H1 (cell line): ENCODE measurements at regions not wholly inside any gene's neighbourhood (a gene's known extent, or its start where the extent isn't known, plus 50 kb on each side); places are given as distances from the start of the nearest gene placed in this dataset.

Source experiments
- CTCF ChIA-PET: fragments of 300-600 bp; sonication (Branson Sonifier 250); formaldehyde crosslinking; loops from one replicate; lab custom pipeline; 2021; ENCODE audit not compliant: partially characterized antibody; lab: Charles Lee
- POLR2A ChIA-PET: fragments of 300-600 bp; sonication (Branson Sonifier 250); formaldehyde crosslinking; loops from one replicate; lab custom pipeline; 2021; ENCODE audit warnings: inconsistent platforms; ENCODE audit not compliant: partially characterized antibody; lab: Charles Lee
- DNase-seq, 2 experiments: peaks; one replicate each; pipeline versions ENCODE4 v3.0.0 to v3.0.0-alpha.2; 2010 to 2022; ENCODE audit warnings: low spot score in 2 of 2, low read depth in 1 of 2, mixed read lengths in 1 of 2
- FAIRE-seq: peaks from 2 replicates; lab custom pipeline; 2011; peaks lifted over from hg19 to GRCh38; lab: Jason Lieb, UNC
- H2AFZ ChIP-seq: 2 replicates; pipeline ENCODE4 v1.8.1; 2012; ENCODE audit warnings: low read length, inconsistent platforms
- H2AK5ac ChIP-seq: 2 replicates; pipeline ENCODE4 v1.6.1; 2013; ENCODE audit warnings: low read depth, low read length
- H2BK120ac ChIP-seq: replicated peaks from 2 replicates; pipeline ENCODE3; 2013; ENCODE audit warnings: low read depth, low read length, inconsistent platforms
- H2BK12ac ChIP-seq: 2 replicates; pipeline ENCODE4 v1.6.1; 2013; ENCODE audit warnings: low read depth, low read length
- H2BK15ac ChIP-seq: 2 replicates; pipeline ENCODE4 v1.6.1; 2013; ENCODE audit warnings: low read length
- H2BK20ac ChIP-seq: 2 replicates; pipeline ENCODE4 v1.6.1; 2013; ENCODE audit warnings: low read length
- H2BK5ac ChIP-seq: 2 replicates; pipeline ENCODE4 v1.6.1; 2013; ENCODE audit warnings: low read depth, low read length
- H3K14ac ChIP-seq: 2 replicates; pipeline ENCODE4 v1.6.1; 2013; ENCODE audit warnings: inconsistent platforms; ENCODE audit not compliant: insufficient read length
- H3K18ac ChIP-seq: 2 replicates; pipeline ENCODE4 v1.6.1; 2013; ENCODE audit warnings: low read length; ENCODE audit errors: extremely low read depth
- H3K23ac ChIP-seq: 2 replicates; pipeline ENCODE4 v1.6.1; 2013; ENCODE audit warnings: inconsistent platforms; ENCODE audit not compliant: insufficient read length
- H3K23me2 ChIP-seq: 2 replicates; pipeline ENCODE4 v1.6.1; 2013; ENCODE audit warnings: low read depth, low read length
- H3K27ac ChIP-seq: 2 replicates; pipeline ENCODE4 v1.6.1; 2011; ENCODE audit warnings: low read depth, low read length, inconsistent platforms
- H3K27me3 ChIP-seq, 4 experiments: replicated peaks in 1 of 4; 1 replicate in 1 of 4; 2 replicates in 3 of 4; pipeline versions ENCODE4 v1.6.1 to v1.8.1; 2011 to 2013; ENCODE audit warnings: low read length in 3 of 4, mild to moderate bottlenecking in 3 of 4, inconsistent platforms in 2 of 4, mixed read lengths in 2 of 4, moderate library complexity in 1 of 4; ENCODE audit not compliant: control insufficient read depth in 3 of 4, insufficient read depth in 3 of 4; ENCODE audit errors: extremely low read depth in 1 of 4
- H3K36me3 ChIP-seq, 4 experiments: 2 replicates each; pipeline versions ENCODE4 v1.6.1 to v1.8.1; 2011 to 2013; ENCODE audit warnings: mild to moderate bottlenecking in 4 of 4, low read length in 3 of 4, moderate library complexity in 2 of 4, control low read depth in 1 of 4, inconsistent platforms in 1 of 4; ENCODE audit not compliant: insufficient read depth in 4 of 4, control insufficient read depth in 2 of 4
- H3K4ac ChIP-seq: replicated peaks from 2 replicates; pipeline ENCODE3; 2013; ENCODE audit warnings: low read length, low read depth, mixed read lengths, inconsistent platforms; ENCODE audit not compliant: insufficient read length
- H3K4me1 ChIP-seq, 4 experiments: replicated peaks in 1 of 4; 1 replicate in 1 of 4; 2 replicates in 3 of 4; pipeline versions ENCODE4 v1.6.1 to v1.8.1; 2011 to 2013; ENCODE audit warnings: low read length in 3 of 4, inconsistent platforms in 2 of 4, mixed read lengths in 1 of 4; ENCODE audit not compliant: insufficient read depth in 4 of 4, control insufficient read depth in 3 of 4
- H3K4me2 ChIP-seq, 2 experiments: 2 replicates each; pipeline versions ENCODE4 v1.6.1 to v1.8.1; 2011 to 2013; ENCODE audit warnings: low read depth in 2 of 2, low read length in 2 of 2, control low read depth in 1 of 2, inconsistent platforms in 1 of 2, mild to moderate bottlenecking in 1 of 2; ENCODE audit not compliant: insufficient read depth in 1 of 2
- H3K4me3 ChIP-seq, 4 experiments: fragments of 200-600, 300-600 bp in 1 of 4; sonication (generic), shearing (Covaris generic), sonication (Bioruptor Twin) in 1 of 4; 2 replicates each; pipeline versions ENCODE4 v1.5.1 to v1.8.1; 2011 to 2016; ENCODE audit warnings: low read length in 4 of 4, low read depth in 3 of 4, control low read depth in 2 of 4, inconsistent platforms in 2 of 4, mild to moderate bottlenecking in 2 of 4, mixed read lengths in 1 of 4, moderate library complexity in 1 of 4; ENCODE audit not compliant: insufficient read depth in 2 of 4; ENCODE audit errors: extremely low read depth in 1 of 4
- H3K56ac ChIP-seq: replicated peaks from 2 replicates; pipeline ENCODE3; 2013; ENCODE audit warnings: low read depth, mild to moderate bottlenecking, mixed read lengths, low read length, inconsistent platforms; ENCODE audit not compliant: insufficient read length
- H3K79me1 ChIP-seq: 2 replicates; pipeline ENCODE4 v1.6.1; 2013; ENCODE audit warnings: low read depth, low read length, control low read depth
- H3K79me2 ChIP-seq, 2 experiments: 2 replicates each; pipeline versions ENCODE4 v1.6.1 to v1.8.1; 2012 to 2013; ENCODE audit warnings: low read length in 2 of 2, mild to moderate bottlenecking in 2 of 2, inconsistent platforms in 1 of 2; ENCODE audit not compliant: insufficient read depth in 2 of 2, control insufficient read depth in 1 of 2
- H3K9ac ChIP-seq, 4 experiments: replicated peaks in 1 of 4; 1 replicate in 1 of 4; 2 replicates in 3 of 4; pipeline versions ENCODE4 v1.6.1 to v1.8.1; 2011 to 2013; ENCODE audit warnings: low read depth in 3 of 4, low read length in 3 of 4, control low read depth in 2 of 4, mild to moderate bottlenecking in 2 of 4, moderate library complexity in 2 of 4, inconsistent platforms in 1 of 4; ENCODE audit errors: extremely low read depth in 1 of 4
- H3K9me3 ChIP-seq, 2 experiments: 2 replicates each; pipeline versions ENCODE4 v1.6.1 to v1.8.1; 2012 to 2013; ENCODE audit warnings: mild to moderate bottlenecking in 2 of 2, moderate library complexity in 2 of 2, control low read depth in 1 of 2, inconsistent platforms in 1 of 2, low read depth in 1 of 2, low read length in 1 of 2, mixed read lengths in 1 of 2; ENCODE audit not compliant: insufficient read depth in 2 of 2
- H4K20me1 ChIP-seq, 2 experiments: replicated peaks in 1 of 2; 2 replicates each; pipeline versions ENCODE3 to v1.8.1; 2011 to 2013; ENCODE audit warnings: inconsistent platforms in 2 of 2, low read length in 2 of 2, mild to moderate bottlenecking in 1 of 2; ENCODE audit not compliant: insufficient read depth in 2 of 2, control insufficient read depth in 1 of 2
- H4K5ac ChIP-seq: 2 replicates; pipeline ENCODE4 v1.6.1; 2013; ENCODE audit warnings: low read length, low read depth, mixed read lengths, inconsistent platforms; ENCODE audit not compliant: insufficient read length
- H4K8ac ChIP-seq: 2 replicates; pipeline ENCODE4 v1.8.0; 2013; ENCODE audit warnings: mild to moderate bottlenecking, moderate library complexity, low read length, inconsistent platforms; ENCODE audit not compliant: insufficient read depth; ENCODE audit errors: extremely low read depth
- H4K91ac ChIP-seq: replicated peaks from 2 replicates; pipeline ENCODE3; 2013; ENCODE audit warnings: low read length, mixed read lengths, inconsistent platforms; ENCODE audit not compliant: insufficient read length
- ATF3 ChIP-seq: IDR thresholded peaks from 2 replicates; pipeline ENCODE4 v1.6.1; 2011; ENCODE audit warnings: low read depth, mild to moderate bottlenecking, low read length; ENCODE audit not compliant: insufficient read depth
- PHF8 ChIP-seq: fragments of 200-600 bp; sonication (generic); conservative IDR thresholded peaks from 2 replicates; pipeline ENCODE4 v1.7.1; 2012; ENCODE audit warnings: low read depth, mild to moderate bottlenecking, inconsistent platforms, low read length, moderate library complexity
- POLR2AphosphoS5 ChIP-seq: IDR thresholded peaks from 2 replicates; pipeline ENCODE4 v1.6.1; 2011; ENCODE audit warnings: low read depth, low read length
- SIX5 ChIP-seq: IDR thresholded peaks from 2 replicates; pipeline ENCODE4 v1.6.1; 2011; ENCODE audit warnings: mild to moderate bottlenecking, low read depth, low read length
- TEAD4 ChIP-seq: IDR thresholded peaks from 2 replicates; pipeline ENCODE4 v1.6.1; 2012; ENCODE audit warnings: low read depth, low read length, inconsistent platforms, mixed read lengths
- ZNF274 ChIP-seq: IDR thresholded peaks from 2 replicates; pipeline ENCODE4 v1.7.0; 2012; ENCODE audit warnings: low read length, borderline replicate concordance; ENCODE audit errors: extremely low read depth

GRCh38 chrX:140608111-140608510, 101.4 kb upstream of the LINC00632 start:
- Histone ChIP-seq H3K79me1 (no peaks in the 10 kb centered on the region), H3K9me3 (peaks cover 4 to 5% of the 10 kb centered on the region in 2 experiments; a peak in 2 of 4 replicates), H2AFZ (no peak overlapping the region), H2BK12ac (no peak overlapping the region), H2AK5ac (no peak overlapping the region), H2BK15ac (no peak overlapping the region), H4K8ac (no peak overlapping the region), H2BK5ac (no peak overlapping the region), H3K23ac (no peak overlapping the region), H4K5ac (no peak overlapping the region), H4K91ac (no peak overlapping the region), H3K4me3 (no peak overlapping the region), H3K4me2 (no peak overlapping the region), H3K56ac (no peak overlapping the region), H3K14ac (no peak overlapping the region), H3K27me3 (no peaks in the 10 kb centered on the region), H3K23me2 (no peaks in the 10 kb centered on the region), H3K4ac (no peak overlapping the region), H2BK120ac (no peak overlapping the region), H3K18ac (no peak overlapping the region; the same call in 1 of the 2 replicates), H3K27ac (no peak overlapping the region), H3K36me3 (no peaks in the 10 kb centered on the region), H3K79me2 (no peaks in the 10 kb centered on the region), H3K4me1 (no peaks in the 10 kb centered on the region), H3K9ac (no peak overlapping the region), H4K20me1 (no peaks in the 10 kb centered on the region), H2BK20ac (no peak overlapping the region)
- ChIA-PET POLR2A (no interaction called here), CTCF (no interaction called here)
- DNase-seq = peak in 1 of 2 experiments; percentile 1
- no peak for FAIRE-seq
- no peak for TF ChIP-seq ATF3
- no peak for TF ChIP-seq PHF8
- no peak for TF ChIP-seq POLR2AphosphoS5
- no peak for TF ChIP-seq TEAD4
- no peak for TF ChIP-seq ZNF274
- TF ChIP-seq SIX5 = no peak
